Liver (tissue), 8 donors: ENCODE measurements at regions not wholly inside any gene's neighbourhood (a gene's known extent, or its start where the extent isn't known, plus 50 kb on each side); places are given as distances from the start of the nearest gene placed in this dataset.
A peak's percentile ranks its signal among the peaks of the same experiment; 100 is the strongest.

Experiments used
- DNase-seq: peaks from one replicate; pipeline ENCODE4 v3.0.0-alpha.2; 2017; ENCODE audit warnings: low spot score
- H3K27ac ChIP-seq, 2 donors: one replicate each; pipeline ENCODE4 v1.7.0; 2013; ENCODE audit warnings: inconsistent platforms in 2 of 2, low read length in 2 of 2, control low read depth in 1 of 2, low read depth in 1 of 2, mild to moderate bottlenecking in 1 of 2
- H3K27me3 ChIP-seq, 4 donors: one replicate each; pipeline versions ENCODE4 v1.6.1 to v1.7.0; 2013; ENCODE audit warnings: low read length in 3 of 4, inconsistent platforms in 1 of 4, mild to moderate bottlenecking in 1 of 4, moderate library complexity in 1 of 4; ENCODE audit not compliant: control insufficient read depth in 4 of 4, insufficient read depth in 4 of 4
- H3K36me3 ChIP-seq, 4 donors: one replicate each; pipeline versions ENCODE4 v1.6.1 to v1.7.0; 2013; ENCODE audit warnings: low read length in 3 of 4, mild to moderate bottlenecking in 3 of 4, low read depth in 1 of 4, moderate library complexity in 1 of 4; ENCODE audit not compliant: control insufficient read depth in 4 of 4, insufficient read depth in 3 of 4
- H3K4me1 ChIP-seq, 4 donors: one replicate each; pipeline versions ENCODE4 v1.6.1 to v1.7.0; 2013; ENCODE audit warnings: low read length in 3 of 4, mild to moderate bottlenecking in 3 of 4, moderate library complexity in 1 of 4; ENCODE audit not compliant: control insufficient read depth in 4 of 4, insufficient read depth in 4 of 4
- H3K4me3 ChIP-seq, 3 donors: one replicate each; pipeline versions ENCODE4 v1.6.1 to v1.7.0; 2013; ENCODE audit warnings: low read length in 3 of 3, control low read depth in 1 of 3, low read depth in 1 of 3, mild to moderate bottlenecking in 1 of 3
- H3K9ac ChIP-seq, 2 donors: one replicate each; pipeline ENCODE4 v1.7.0; 2013; ENCODE audit warnings: low read length in 2 of 2, mild to moderate bottlenecking in 2 of 2, moderate library complexity in 2 of 2, control low read depth in 1 of 2, low read depth in 1 of 2
- H3K9me3 ChIP-seq, 4 donors: one replicate each; pipeline versions ENCODE4 v1.6.1 to v1.7.0; 2013; ENCODE audit warnings: low read length in 3 of 4; ENCODE audit not compliant: control insufficient read depth in 4 of 4
- ATF3 ChIP-seq: IDR thresholded peaks from 2 replicates; pipeline ENCODE4 v1.6.1; 2016; ENCODE audit warnings: antibody characterized with exemption
- CTCF ChIP-seq: fragments of 150-350 bp; IDR thresholded peaks from 2 replicates; pipeline ENCODE4 v1.5.1; 2017; ENCODE audit warnings: improper control_type of control experiment, low read depth, low read length; ENCODE audit not compliant: missing input control
- EGR1 ChIP-seq, 2 donors: IDR thresholded peaks; 2 replicates each; pipeline ENCODE4 v1.6.1; 2016 to 2018; ENCODE audit warnings: antibody characterized with exemption in 2 of 2, low read depth in 2 of 2
- FOXA1 ChIP-seq: IDR thresholded peaks from 2 replicates; pipeline ENCODE4 v1.6.1; 2016; ENCODE audit warnings: antibody characterized with exemption
- FOXA2 ChIP-seq: IDR thresholded peaks from 2 replicates; pipeline ENCODE4 v1.6.1; 2016; ENCODE audit warnings: antibody characterized with exemption
- GABPA ChIP-seq, 2 donors: IDR thresholded peaks in 1 of 2; conservative IDR thresholded peaks in 1 of 2; 2 replicates each; pipeline ENCODE4 v1.6.1; 2016; ENCODE audit warnings: antibody characterized with exemption in 2 of 2, mild to moderate bottlenecking in 1 of 2, moderate library complexity in 1 of 2
- HNF4A ChIP-seq, 2 donors: conservative IDR thresholded peaks; 2 replicates each; pipeline ENCODE4 v1.6.1; 2016; ENCODE audit warnings: antibody characterized with exemption in 2 of 2, mild to moderate bottlenecking in 2 of 2
- HNF4G ChIP-seq: IDR thresholded peaks from 2 replicates; pipeline ENCODE4 v1.6.1; 2016; ENCODE audit warnings: antibody characterized with exemption
- JUND ChIP-seq, 2 donors: IDR thresholded peaks; 2 replicates each; pipeline ENCODE4 v1.6.1; 2016; ENCODE audit warnings: antibody characterized with exemption in 2 of 2
- MAX ChIP-seq: IDR thresholded peaks from 2 replicates; pipeline ENCODE4 v1.6.1; 2016; ENCODE audit warnings: antibody characterized with exemption
- NR2F2 ChIP-seq: IDR thresholded peaks from 2 replicates; pipeline ENCODE4 v1.6.1; 2016; ENCODE audit warnings: antibody characterized with exemption
- RAD21 ChIP-seq, 2 donors: IDR thresholded peaks; 2 replicates each; pipeline ENCODE4 v1.6.1; 2016; ENCODE audit warnings: antibody characterized with exemption in 2 of 2, mild to moderate bottlenecking in 2 of 2
- RXRA ChIP-seq, 2 donors: IDR thresholded peaks; 2 replicates each; pipeline ENCODE4 v1.6.1; 2017 to 2018; ENCODE audit warnings: antibody characterized with exemption in 2 of 2, mild to moderate bottlenecking in 1 of 2
- SP1 ChIP-seq: IDR thresholded peaks from 2 replicates; pipeline ENCODE4 v1.6.1; 2018; ENCODE audit warnings: antibody characterized with exemption, mild to moderate bottlenecking
- TAF1 ChIP-seq: conservative IDR thresholded peaks from 2 replicates; pipeline ENCODE4 v1.6.1; 2016; ENCODE audit warnings: antibody characterized with exemption, mild to moderate bottlenecking
- YY1 ChIP-seq: IDR thresholded peaks from 2 replicates; pipeline ENCODE4 v1.6.1; 2016; ENCODE audit warnings: antibody characterized with exemption, mild to moderate bottlenecking
- ZBTB33 ChIP-seq: IDR thresholded peaks from 2 replicates; pipeline ENCODE4 v1.6.1; 2016; ENCODE audit warnings: antibody characterized with exemption
- WGBS: extraction: QIAGEN DNeasy Blood & Tissue Kit; methylation state at CpG from one replicate; pipeline ENCODE4 v1.1.7; 2013; 5-methylcytosine and 5-hydroxymethylcytosine counted together
- TF ChIP-seq, protein P1 (sequence below): IDR thresholded peaks from 2 replicates; pipeline ENCODE4 v1.6.1; 2016; ENCODE audit warnings: antibody characterized with exemption, mild to moderate bottlenecking
- donor health status: healthy.
- donor health status: healthy.
- donor health status: healthy.
- donor health status: healthy.
- donor health status: healthy.

GRCh38 chr2:156077041-156077742 is 255.3 kb downstream of the NR4A2 start:
- WGBS, result 68% methylated on average over 1 of the region's 1 CpG
- TF ChIP-seq JUND (IDR thresholded peaks at IDR 0.05), result no peak
- TF ChIP-seq FOXA1, result no peak
- no peak for TF ChIP-seq HNF4A (conservative IDR thresholded peaks at IDR 0.05)
- TF ChIP-seq RXRA (IDR thresholded peaks at IDR 0.05), result no peak
- no peak for TF ChIP-seq ATF3
- no peak for TF ChIP-seq ZBTB33
- TF ChIP-seq NR2F2, result no peak
- TF ChIP-seq CTCF, result no peak
- no peak for TF ChIP-seq FOXA2
- DNase-seq, result no peak
- no peaks in the 10 kb centered on the region for H3K36me3 ChIP-seq
- no peak overlapping the region for H3K9ac ChIP-seq
- no peak overlapping the region for H3K4me3 ChIP-seq
- H3K4me1 ChIP-seq, result no peaks in the 10 kb centered on the region
- H3K27ac ChIP-seq, result no peak overlapping the region
- H3K9me3 ChIP-seq, result no peaks in the 10 kb centered on the region
- no peaks in the 10 kb centered on the region for H3K27me3 ChIP-seq

GRCh38 chr2:156065912-156066311 is 266.6 kb downstream of the NR4A2 start:
- no peak for DNase-seq
- TF ChIP-seq HNF4G (no peak), RXRA (IDR thresholded peaks at IDR 0.05) (no peak), SP1 (no peak), CTCF (peak; percentile 9), TAF1 (no peak), FOXA1 (no peak), ATF3 (no peak), MAX (no peak), GABPA (IDR thresholded peaks at IDR 0.05 in 1 of 2, conservative IDR thresholded peaks at IDR 0.05 in 1 of 2) (no peak), NR2F2 (no peak), ZBTB33 (no peak), RAD21 (IDR thresholded peaks at IDR 0.05) (peak; percentile 34 to 66), YY1 (no peak), EGR1 (IDR thresholded peaks at IDR 0.05; ENCODE audit: low read depth in 2 of 2) (no peak), FOXA2 (no peak), JUND (IDR thresholded peaks at IDR 0.05) (no peak), HNF4A (conservative IDR thresholded peaks at IDR 0.05) (no peak)
- TF ChIP-seq, protein P1, sequence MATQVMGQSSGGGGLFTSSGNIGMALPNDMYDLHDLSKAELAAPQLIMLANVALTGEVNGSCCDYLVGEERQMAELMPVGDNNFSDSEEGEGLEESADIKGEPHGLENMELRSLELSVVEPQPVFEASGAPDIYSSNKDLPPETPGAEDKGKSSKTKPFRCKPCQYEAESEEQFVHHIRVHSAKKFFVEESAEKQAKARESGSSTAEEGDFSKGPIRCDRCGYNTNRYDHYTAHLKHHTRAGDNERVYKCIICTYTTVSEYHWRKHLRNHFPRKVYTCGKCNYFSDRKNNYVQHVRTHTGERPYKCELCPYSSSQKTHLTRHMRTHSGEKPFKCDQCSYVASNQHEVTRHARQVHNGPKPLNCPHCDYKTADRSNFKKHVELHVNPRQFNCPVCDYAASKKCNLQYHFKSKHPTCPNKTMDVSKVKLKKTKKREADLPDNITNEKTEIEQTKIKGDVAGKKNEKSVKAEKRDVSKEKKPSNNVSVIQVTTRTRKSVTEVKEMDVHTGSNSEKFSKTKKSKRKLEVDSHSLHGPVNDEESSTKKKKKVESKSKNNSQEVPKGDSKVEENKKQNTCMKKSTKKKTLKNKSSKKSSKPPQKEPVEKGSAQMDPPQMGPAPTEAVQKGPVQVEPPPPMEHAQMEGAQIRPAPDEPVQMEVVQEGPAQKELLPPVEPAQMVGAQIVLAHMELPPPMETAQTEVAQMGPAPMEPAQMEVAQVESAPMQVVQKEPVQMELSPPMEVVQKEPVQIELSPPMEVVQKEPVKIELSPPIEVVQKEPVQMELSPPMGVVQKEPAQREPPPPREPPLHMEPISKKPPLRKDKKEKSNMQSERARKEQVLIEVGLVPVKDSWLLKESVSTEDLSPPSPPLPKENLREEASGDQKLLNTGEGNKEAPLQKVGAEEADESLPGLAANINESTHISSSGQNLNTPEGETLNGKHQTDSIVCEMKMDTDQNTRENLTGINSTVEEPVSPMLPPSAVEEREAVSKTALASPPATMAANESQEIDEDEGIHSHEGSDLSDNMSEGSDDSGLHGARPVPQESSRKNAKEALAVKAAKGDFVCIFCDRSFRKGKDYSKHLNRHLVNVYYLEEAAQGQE, result no peak
- no peaks in the 10 kb centered on the region for H3K4me1 ChIP-seq
- 85% methylated on average over 4 of the region's 4 CpGs for WGBS
- no peak overlapping the region for H3K9ac ChIP-seq
- H3K27ac ChIP-seq, result no peak overlapping the region
- no peaks in the 10 kb centered on the region for H3K36me3 ChIP-seq
- H3K9me3 ChIP-seq, result no peaks in the 10 kb centered on the region
- H3K27me3 ChIP-seq, result no peaks in the 10 kb centered on the region
- H3K4me3 ChIP-seq, result no peak overlapping the region
